ENCODE measurements at regions not wholly inside any gene's neighbourhood (a gene's known extent, or its start where the extent isn't known, plus 50 kb on each side); places are given as distances from the start of the nearest gene placed in this dataset.
"Not testable (repeated sequence)": the region's sequence is repeated elsewhere in the genome, so short reads cannot be mapped to it uniquely, and the experiment has no call there.

- CTCF ChIA-PET = no interaction called here
- DNase-seq (ENCODE audit: low read depth, low spot score) = no peak
- H3K4me3 ChIP-seq (ENCODE audit: low read depth, low read length) = no peak overlapping the region
- TF ChIP-seq CTCF (IDR thresholded peaks at IDR 0.05; ENCODE audit: insufficient read depth, low read length, missing control alignments) = no peak
- POLR2A ChIA-PET = no interaction called here
Observed at GRCh38 chr10:7042419-7043054, 368.3 kb downstream of the SFMBT2 start.

- no peak for DNase-seq (ENCODE audit: low read depth, low spot score)
- CTCF ChIA-PET = no interaction called here
- no peak overlapping the region for H3K4me3 ChIP-seq (ENCODE audit: low read depth, low read length)
- TF ChIP-seq CTCF (IDR thresholded peaks at IDR 0.05; ENCODE audit: insufficient read depth, low read length, missing control alignments) = no peak
- POLR2A ChIA-PET = no interaction called here
Observed at GRCh38 chr10:7042000-7042399, 368.8 kb downstream of the SFMBT2 start.

GRCh38 chr10:7040681-7041080 is 370.2 kb downstream of the SFMBT2 start:
- POLR2A ChIA-PET = no interaction called here
- H3K4me3 ChIP-seq (ENCODE audit: low read depth, low read length) = no peak overlapping the region
- CTCF ChIA-PET = no interaction called here
- TF ChIP-seq CTCF (IDR thresholded peaks at IDR 0.05; ENCODE audit: insufficient read depth, low read length, missing control alignments) = no peak
- DNase-seq (ENCODE audit: low read depth, low spot score) = no peak

- no peak for TF ChIP-seq CTCF (IDR thresholded peaks at IDR 0.05; ENCODE audit: insufficient read depth, low read length, missing control alignments)
- H3K4me3 ChIP-seq (ENCODE audit: low read depth, low read length) = no peak overlapping the region
- ChIA-PET CTCF (no interaction called here), POLR2A (no interaction called here)
- DNase-seq (ENCODE audit: low read depth, low spot score) = no peak
Observed at GRCh38 chr10:7039859-7040258, 371.0 kb downstream of the SFMBT2 start.

GRCh38 chr10:7038416-7038815 is 372.4 kb downstream of the SFMBT2 start:
- CTCF ChIA-PET = no interaction called here
- H3K4me3 ChIP-seq (ENCODE audit: low read depth, low read length) = no peak overlapping the region
- DNase-seq (ENCODE audit: low read depth, low spot score) = no peak
- POLR2A ChIA-PET = no interaction called here
- no peak for TF ChIP-seq CTCF (IDR thresholded peaks at IDR 0.05; ENCODE audit: insufficient read depth, low read length, missing control alignments)

- H3K4me3 ChIP-seq (ENCODE audit: low read depth, low read length); DNase-seq (ENCODE audit: low read depth, low spot score); POLR2A ChIA-PET; CTCF ChIA-PET: not testable (repeated sequence)
Observed at GRCh38 chr10:7037434-7037833, 373.4 kb downstream of the SFMBT2 start.

- H3K4me3 ChIP-seq (ENCODE audit: low read depth, low read length) = no peak overlapping the region
- TF ChIP-seq CTCF (IDR thresholded peaks at IDR 0.05; ENCODE audit: insufficient read depth, low read length, missing control alignments) = no peak
- POLR2A ChIA-PET = no interaction called here
- CTCF ChIA-PET = no interaction called here
- DNase-seq (ENCODE audit: low read depth, low spot score) = no peak
Observed at GRCh38 chr10:7036951-7037350, 373.9 kb downstream of the SFMBT2 start.
